Suppressor macrophage (primary cell): ENCODE measurements at regions not wholly inside any gene's neighbourhood (a gene's known extent, or its start where the extent isn't known, plus 50 kb on each side); places are given as distances from the start of the nearest gene placed in this dataset.

ENCODE experiments used
- DNase-seq, 4 experiments: peaks; one replicate each; pipeline ENCODE4 v3.0.0-alpha.2; 2020 to 2022

- DNase-seq, result no peak
Observed at GRCh38 chr2:71935262-71935848, 212.3 kb downstream of the CYP26B1 start.

GRCh38 chr2:71934595-71935261 is 212.9 kb downstream of the CYP26B1 start:
- peak in 1 of 4 experiments; percentile 16 for DNase-seq

GRCh38 chr2:71934320-71934593 is 213.4 kb downstream of the CYP26B1 start:
- no peak for DNase-seq

DNA sequence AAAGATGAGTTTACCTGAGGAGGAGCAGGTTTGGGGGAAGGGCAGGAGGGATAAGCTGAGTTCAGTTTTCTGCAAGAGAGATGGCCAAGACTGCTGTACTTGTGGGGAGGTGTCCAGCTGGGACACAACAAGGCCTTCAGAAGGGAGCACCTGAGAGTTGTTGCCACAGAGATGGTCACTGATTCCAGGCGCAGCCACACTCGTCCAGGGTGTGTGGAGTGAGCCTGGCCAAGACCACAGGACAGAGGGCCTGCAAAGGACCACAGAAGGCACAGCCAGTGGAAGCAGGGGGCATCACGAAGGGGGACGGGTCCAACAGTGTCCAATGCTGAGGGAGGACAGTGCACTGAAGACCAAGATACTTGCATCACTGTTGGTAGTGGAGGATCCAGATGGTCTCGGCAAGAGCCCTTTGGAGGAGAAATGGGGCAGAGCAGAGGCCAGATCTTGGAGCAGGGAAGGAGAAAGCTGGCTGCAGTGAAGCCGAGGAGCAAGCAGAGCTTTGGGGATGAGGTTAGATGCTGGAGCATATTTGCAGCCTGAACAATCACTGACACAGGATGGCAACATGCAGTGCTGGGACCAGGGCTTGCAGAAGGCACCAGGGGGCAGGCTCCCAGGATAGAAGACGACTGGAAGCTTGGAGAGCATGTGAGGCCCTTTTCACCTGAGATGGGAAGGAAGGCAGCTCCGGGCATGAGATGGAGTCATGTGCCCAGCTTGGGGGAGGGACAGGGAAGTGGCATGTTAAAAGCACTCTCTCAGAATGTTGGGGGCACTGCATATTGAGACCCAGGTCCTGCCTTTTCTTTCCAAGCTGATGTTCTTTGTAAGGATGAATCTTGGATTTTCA is 214.0 kb downstream of the CYP26B1 start:
- peak in 1 of 4 experiments; percentile 3 for DNase-seq

- DNase-seq, result no peak
Observed at GRCh38 chr2:71932780-71933466, 214.7 kb downstream of the CYP26B1 start.

GRCh38 chr2:71932037-71932779 is 215.5 kb downstream of the CYP26B1 start:
- no peak for DNase-seq

DNA sequence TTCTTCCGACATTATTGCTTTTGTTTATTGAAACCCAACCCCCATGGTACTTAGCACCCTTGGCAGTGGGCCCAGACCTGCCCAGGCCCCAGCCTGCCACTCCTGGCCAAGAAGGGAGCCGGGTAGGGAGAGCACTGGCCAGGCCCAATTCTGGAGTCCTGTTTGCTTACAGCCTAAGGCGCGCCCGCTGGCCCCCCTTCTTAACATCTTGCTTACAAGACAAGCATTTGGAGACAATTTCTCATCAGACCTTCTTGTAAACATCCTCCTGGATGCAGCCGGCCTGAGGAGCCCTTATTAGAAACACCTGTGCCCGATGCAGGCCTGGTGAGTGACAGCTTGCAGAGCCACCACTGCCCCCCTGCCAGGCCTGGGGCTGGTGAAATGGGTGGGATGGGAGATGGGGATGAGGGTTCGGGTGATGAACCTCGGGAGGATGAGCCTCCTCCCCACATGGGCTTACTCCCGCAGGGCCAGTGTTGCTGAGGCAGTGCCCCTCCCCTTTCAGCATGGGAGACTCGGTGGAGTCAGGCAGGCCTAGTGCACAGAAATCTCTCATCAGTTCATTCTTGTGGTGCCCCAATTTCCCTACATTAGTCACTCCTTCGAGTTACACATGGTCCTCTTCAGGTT is 217.5 kb downstream of the CYP26B1 start:
- no peak for DNase-seq

DNA sequence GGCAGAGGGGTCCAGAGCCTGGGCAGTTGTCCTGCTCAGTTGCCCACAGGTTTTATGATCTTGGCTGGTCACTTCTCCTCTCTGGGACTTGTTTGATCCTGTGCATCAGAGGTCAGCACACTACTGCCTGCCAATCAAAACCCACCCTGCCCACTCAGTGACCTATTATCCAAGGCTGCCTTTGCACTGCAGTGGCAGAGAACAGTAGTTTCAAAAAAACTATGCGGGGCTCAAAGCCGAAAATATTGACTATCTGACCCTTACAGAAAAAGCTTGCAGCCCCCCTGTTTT is 218.2 kb downstream of the CYP26B1 start:
- no peak for DNase-seq

- no peak for DNase-seq
Observed at GRCh38 chr2:71928734-71929481, 218.8 kb downstream of the CYP26B1 start.

DNA sequence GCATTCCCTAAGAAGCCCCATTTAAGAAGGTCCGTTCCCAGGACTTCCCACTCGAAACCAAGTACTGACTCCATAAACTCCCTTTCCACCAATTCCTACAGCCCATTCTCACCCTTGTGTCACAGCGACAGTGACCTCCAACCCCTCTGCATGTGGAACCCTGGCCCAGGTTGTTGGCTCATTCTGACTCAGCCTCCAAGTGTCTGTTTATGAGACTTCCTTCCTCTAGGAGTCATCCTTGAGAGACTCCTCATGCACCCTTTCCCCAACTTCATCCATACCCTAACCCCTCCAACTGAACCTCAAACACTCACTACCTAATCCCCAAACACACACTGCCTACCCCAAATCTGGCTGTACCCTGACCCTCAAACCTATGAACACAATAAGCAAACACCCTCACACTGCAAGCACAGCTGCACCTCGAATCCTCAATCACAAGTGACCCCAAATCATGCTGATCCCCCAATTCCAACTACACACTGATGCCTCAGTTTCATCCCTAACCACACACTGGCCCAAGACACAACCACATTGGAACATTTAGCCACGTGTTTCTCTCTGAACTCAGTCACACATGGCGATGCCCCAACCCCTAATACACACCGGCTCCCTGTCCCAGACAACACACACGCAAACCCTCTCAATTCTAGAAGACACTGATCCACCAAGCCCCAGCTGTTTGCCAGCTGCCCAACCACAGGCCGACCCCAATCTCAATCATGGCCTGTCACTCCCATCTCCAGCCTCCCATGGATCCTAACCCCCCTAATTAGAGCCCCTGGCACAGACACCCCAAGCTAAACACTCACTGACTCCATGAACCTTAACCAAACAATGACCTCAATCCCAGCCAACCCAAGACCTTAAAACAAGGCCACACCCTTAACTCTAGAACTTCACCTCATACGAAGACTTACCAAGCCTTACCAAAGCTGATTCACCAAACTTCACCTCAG is 219.6 kb downstream of the CYP26B1 start:
- no peak for DNase-seq

DNA sequence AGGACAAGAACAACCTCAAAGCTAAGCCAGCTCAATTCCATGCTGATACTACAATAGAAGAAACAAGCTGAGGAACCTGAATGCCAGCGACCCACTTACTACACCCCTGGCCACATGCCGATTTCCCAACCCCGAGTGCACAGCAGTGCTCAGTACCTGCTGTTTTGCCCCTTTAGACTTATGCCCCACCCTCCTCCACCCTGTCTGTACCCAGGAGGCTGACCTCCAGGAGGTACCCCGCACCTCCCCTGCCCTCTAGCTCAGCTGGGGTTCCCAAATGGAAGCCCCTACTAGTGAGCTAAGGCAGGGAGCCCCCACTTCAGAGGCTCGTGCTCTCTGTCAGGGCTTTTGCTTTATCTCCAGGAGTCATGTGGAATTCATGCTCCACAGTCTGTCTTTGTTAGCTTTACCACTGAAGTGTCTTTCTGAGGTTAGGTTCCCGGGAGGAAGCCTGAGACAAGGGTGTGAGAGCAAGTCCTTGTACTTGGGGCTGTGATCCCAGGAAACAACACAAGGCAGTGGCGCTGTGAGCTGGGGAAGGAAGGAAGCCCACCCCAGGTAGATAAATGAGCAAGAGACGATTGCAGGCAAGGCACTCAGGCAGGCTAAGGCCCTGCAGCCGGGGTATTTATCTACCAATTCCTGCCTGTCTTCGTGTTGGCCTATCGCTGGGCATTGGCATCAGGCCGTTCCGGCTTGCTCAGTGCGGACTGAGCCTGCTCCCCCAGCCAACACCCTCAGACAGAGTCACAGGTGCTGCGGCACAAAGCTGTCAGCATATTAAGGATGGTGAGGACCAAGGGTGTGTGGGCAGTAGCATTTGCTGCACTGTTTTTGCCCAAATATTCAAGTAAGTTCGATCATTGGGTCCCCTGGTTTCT is 220.5 kb downstream of the CYP26B1 start:
- DNase-seq, result no peak

GRCh38 chr2:71926089-71926447 is 221.6 kb downstream of the CYP26B1 start:
- no peak for DNase-seq

GRCh38 chr2:71925268-71926088 is 222.2 kb downstream of the CYP26B1 start:
- DNase-seq, result no peak

DNA sequence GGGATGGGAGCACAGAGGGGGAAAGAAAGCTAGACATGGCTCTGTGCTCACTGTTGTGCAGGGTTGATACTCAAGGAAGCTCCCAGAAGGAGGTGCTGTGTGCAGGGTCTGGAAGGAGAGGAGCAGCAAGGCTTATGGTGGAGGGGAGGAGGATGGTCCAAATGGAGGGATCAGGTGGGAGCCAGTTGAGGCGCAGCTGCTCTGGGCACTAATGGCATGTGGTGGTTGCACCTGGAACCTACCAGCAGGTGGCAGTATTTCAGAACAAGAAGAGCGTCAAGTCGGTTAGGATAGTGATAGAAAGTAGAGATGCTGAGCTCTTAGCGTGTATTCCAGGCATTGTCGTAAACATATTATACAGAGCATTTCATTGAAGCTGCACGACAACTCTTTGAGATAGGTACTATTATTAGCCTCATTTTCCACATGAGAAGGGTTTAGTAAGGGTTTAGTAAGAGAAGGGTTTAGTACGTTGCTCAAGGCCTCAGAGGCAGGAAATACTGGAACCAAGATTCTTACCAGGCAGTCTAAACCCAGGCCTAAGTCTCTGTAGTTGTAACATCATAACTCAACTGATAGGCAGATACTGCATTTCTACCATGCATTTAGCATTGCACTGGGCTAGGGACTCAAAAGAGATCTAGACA is 223.7 kb downstream of the CYP26B1 start:
- DNase-seq, result peak; percentile 69 to 83 (median 74)

DNA sequence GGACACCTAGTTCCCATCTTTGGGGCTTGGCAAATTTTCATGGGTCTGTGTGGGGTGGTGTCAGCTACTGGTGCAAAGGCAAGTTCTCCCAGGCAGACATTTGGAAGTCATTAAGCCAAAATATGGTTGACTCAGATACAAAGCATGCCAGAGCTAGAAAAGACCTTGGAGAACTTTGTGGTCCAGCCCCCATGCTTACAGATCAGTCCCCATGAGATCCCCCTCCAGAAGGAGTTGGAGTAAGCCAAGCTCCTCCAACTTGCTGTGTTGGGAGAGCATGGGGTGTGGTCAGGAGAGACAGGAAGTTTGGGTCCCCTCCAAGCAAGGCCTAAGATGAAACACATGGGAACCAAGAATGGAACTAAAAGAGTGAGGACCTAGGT is 224.5 kb downstream of the CYP26B1 start:
- DNase-seq, result no peak

- DNase-seq, result no peak
Observed at GRCh38 chr2:71922499-71923142, 225.0 kb downstream of the CYP26B1 start.

GRCh38 chr2:71922091-71922490 is 225.6 kb downstream of the CYP26B1 start:
- DNase-seq, result no peak
